GM12891 (cell line): ENCODE measurements at regions not wholly inside any gene's neighbourhood (a gene's known extent, or its start where the extent isn't known, plus 50 kb on each side); places are given as distances from the start of the nearest gene placed in this dataset.

Source experiments
- POLR2A ChIP-seq: IDR thresholded peaks from 2 replicates; pipeline ENCODE4 v1.6.1; 2011; ENCODE audit warnings: low read depth, low read length, control low read depth
- POLR2AphosphoS5 ChIP-seq: IDR thresholded peaks from 2 replicates; pipeline ENCODE4 v1.6.1; 2011; ENCODE audit warnings: low read depth, low read length, control low read depth
- SPI1 ChIP-seq: IDR thresholded peaks from 2 replicates; pipeline ENCODE4 v1.6.1; 2011; ENCODE audit warnings: low read depth, low read length, control low read depth
- TAF1 ChIP-seq: IDR thresholded peaks from 2 replicates; pipeline ENCODE4 v1.6.1; 2011; ENCODE audit warnings: low read depth, low read length, control low read depth

GRCh38 chr18:40877096-40877495 lies 1077.9 kb upstream of the PIK3C3 start:
- TF ChIP-seq TAF1 (no peak), POLR2A (no peak), SPI1 (no peak), POLR2AphosphoS5 (no peak)
